Stimulated activated CD8-positive, alpha-beta memory T cell treated with anti-CD3 and anti-CD28 coated beads, Interleukin-15, amount 100 ng/mL, for 4 hours (primary cell): ENCODE measurements at regions not wholly inside any gene's neighbourhood (a gene's known extent, or its start where the extent isn't known, plus 50 kb on each side); places are given as distances from the start of the nearest gene placed in this dataset.
"Not testable (repeated sequence)": the region's sequence is repeated elsewhere in the genome, so short reads cannot be mapped to it uniquely, and the experiment has no call there.

Experiments used
- DNase-seq, 2 donors: peaks; one replicate each; pipeline ENCODE4 v3.0.0-alpha.2; 2020; ENCODE audit warnings: low read depth in 2 of 2

- no peak for DNase-seq
Observed at GRCh38 chr22:46040471-46041465, 63.8 kb upstream of the WNT7B start.

- no peak for DNase-seq
Observed at GRCh38 chr22:46041642-46042041, 64.7 kb upstream of the WNT7B start.

- no peak for DNase-seq
Observed at GRCh38 chr22:46042786-46043185, 65.8 kb upstream of the WNT7B start.

- DNase-seq = no peak
Observed at GRCh38 chr22:46043339-46043738, 66.4 kb upstream of the WNT7B start.

GRCh38 chr22:46043816-46044620 lies 67.1 kb upstream of the WNT7B start:
- no peak for DNase-seq

GRCh38 chr22:46044621-46045458 lies 67.9 kb upstream of the WNT7B start:
- DNase-seq = no peak

- DNase-seq = no peak
Observed at GRCh38 chr22:46045459-46046298, 68.7 kb upstream of the WNT7B start.

- no peak for DNase-seq
Observed at GRCh38 chr22:46046299-46046685, 69.3 kb upstream of the WNT7B start.

GRCh38 chr22:46047226-46047625 lies 70.3 kb upstream of the WNT7B start:
- DNase-seq = no peak

GRCh38 chr22:46047841-46048595 lies 71.1 kb upstream of the WNT7B start:
- DNase-seq = no peak

- not testable (repeated sequence) for DNase-seq
Observed at GRCh38 chr22:46048661-46049060, 71.7 kb upstream of the WNT7B start.

- no peak for DNase-seq
Observed at GRCh38 chr22:46049726-46050450, 72.9 kb upstream of the WNT7B start.

GRCh38 chr22:46050451-46050845 lies 73.5 kb upstream of the WNT7B start:
- DNase-seq = no peak

GRCh38 chr22:46050916-46051614 lies 74.1 kb upstream of the WNT7B start:
- DNase-seq = no peak

- no peak for DNase-seq
Observed at GRCh38 chr22:46051646-46052045, 74.7 kb upstream of the WNT7B start.

GRCh38 chr22:46052331-46052771 lies 75.4 kb upstream of the WNT7B start:
- no peak for DNase-seq

- no peak for DNase-seq
Observed at GRCh38 chr22:46052801-46053562, 76.0 kb upstream of the WNT7B start.

GRCh38 chr22:46053563-46054090 lies 76.7 kb upstream of the WNT7B start:
- no peak for DNase-seq
